Trophoblast cell (in vitro differentiated cells and primary cell): ENCODE measurements at regions not wholly inside any gene's neighbourhood (a gene's known extent, or its start where the extent isn't known, plus 50 kb on each side); places are given as distances from the start of the nearest gene placed in this dataset.

Experiments
- DNase-seq, 2 donors: peaks; one replicate each; pipeline ENCODE4 v3.0.0-alpha.2; 2016
- H2AFZ ChIP-seq: 2 replicates; pipeline ENCODE4 v1.6.1; 2013; ENCODE audit warnings: low read length, moderate library complexity, mild to moderate bottlenecking; ENCODE audit not compliant: insufficient read depth, poor library complexity
- H2AK5ac ChIP-seq: 2 replicates; pipeline ENCODE4 v1.6.1; 2013; ENCODE audit warnings: mild to moderate bottlenecking, low read length
- H2BK120ac ChIP-seq: 2 replicates; pipeline ENCODE4 v1.6.1; 2013; ENCODE audit warnings: low read length, mild to moderate bottlenecking, moderate library complexity; ENCODE audit not compliant: insufficient read depth, poor library complexity
- H2BK12ac ChIP-seq: 2 replicates; pipeline ENCODE4 v1.6.1; 2013; ENCODE audit warnings: mild to moderate bottlenecking, low read length, moderate library complexity
- H2BK5ac ChIP-seq: 2 replicates; pipeline ENCODE4 v1.6.1; 2013; ENCODE audit warnings: low read length, low read depth, moderate library complexity, mild to moderate bottlenecking; ENCODE audit not compliant: poor library complexity
- H3K14ac ChIP-seq: 2 replicates; pipeline ENCODE4 v1.6.1; 2013; ENCODE audit warnings: mild to moderate bottlenecking, low read length
- H3K18ac ChIP-seq: 2 replicates; pipeline ENCODE4 v1.6.1; 2013; ENCODE audit warnings: mild to moderate bottlenecking, low read length
- H3K23ac ChIP-seq: 2 replicates; pipeline ENCODE4 v1.6.1; 2013; ENCODE audit warnings: low read length
- H3K27ac ChIP-seq: 2 replicates; pipeline ENCODE4 v1.5.1; 2013; ENCODE audit warnings: low read depth, mild to moderate bottlenecking, inconsistent platforms, low read length, moderate library complexity
- H3K27me3 ChIP-seq: 2 replicates; pipeline ENCODE4 v1.6.1; 2013; ENCODE audit warnings: inconsistent platforms, mild to moderate bottlenecking, low read length, moderate library complexity; ENCODE audit not compliant: insufficient read depth
- H3K36me3 ChIP-seq, 2 experiments: 1 replicate in 1 of 2; 2 replicates in 1 of 2; pipeline ENCODE4 v1.6.1; 2013; ENCODE audit warnings: low read length in 2 of 2, mild to moderate bottlenecking in 2 of 2, moderate library complexity in 1 of 2; ENCODE audit not compliant: insufficient read depth in 2 of 2, control insufficient read depth in 1 of 2
- H3K4ac ChIP-seq: 2 replicates; pipeline ENCODE4 v1.6.1; 2013; ENCODE audit warnings: low read depth, mild to moderate bottlenecking, low read length, moderate library complexity
- H3K4me1 ChIP-seq, 2 experiments: 1 replicate in 1 of 2; 2 replicates in 1 of 2; pipeline ENCODE4 v1.6.1; 2013; ENCODE audit warnings: low read length in 2 of 2, mild to moderate bottlenecking in 2 of 2, moderate library complexity in 1 of 2; ENCODE audit not compliant: insufficient read depth in 2 of 2, control insufficient read depth in 1 of 2
- H3K4me2 ChIP-seq: 2 replicates; pipeline ENCODE4 v1.6.1; 2013; ENCODE audit warnings: inconsistent platforms, mild to moderate bottlenecking, low read length, moderate library complexity
- H3K4me3 ChIP-seq: 2 replicates; pipeline ENCODE4 v1.5.1; 2013; ENCODE audit warnings: mild to moderate bottlenecking, low read depth, low read length, inconsistent platforms
- H3K79me1 ChIP-seq: one replicate; pipeline ENCODE4 v1.6.1; 2013; ENCODE audit warnings: low read length
- H3K79me2 ChIP-seq: 2 replicates; pipeline ENCODE4 v1.6.1; 2013; ENCODE audit warnings: low read length, mild to moderate bottlenecking; ENCODE audit not compliant: control insufficient read depth, insufficient read depth, poor library complexity
- H3K9ac ChIP-seq: 2 replicates; pipeline ENCODE4 v1.6.1; 2013; ENCODE audit warnings: mild to moderate bottlenecking, low read length
- H3K9me3 ChIP-seq: 2 replicates; pipeline ENCODE4 v1.6.1; 2013; ENCODE audit warnings: low read depth, mild to moderate bottlenecking, control low read depth, inconsistent platforms, low read length; ENCODE audit not compliant: insufficient read depth
- H4K12ac ChIP-seq: 2 replicates; pipeline ENCODE4 v1.6.1; 2013; ENCODE audit warnings: low read depth, mild to moderate bottlenecking, low read length, moderate library complexity
- H4K8ac ChIP-seq: 2 replicates; pipeline ENCODE4 v1.6.1; 2013; ENCODE audit warnings: low read depth, mild to moderate bottlenecking, low read length, moderate library complexity
- H4K91ac ChIP-seq: one replicate; pipeline ENCODE4 v1.6.1; 2013; ENCODE audit warnings: low read depth, mild to moderate bottlenecking, low read length, moderate library complexity
- WGBS: extraction: QIAGEN DNeasy Blood & Tissue Kit; methylation state at CpG from one replicate; pipeline ENCODE4 v1.1.7; 2013; ENCODE audit warnings: missing lambda C conversion rate; ENCODE audit not compliant: insufficient read length, insufficient coverage; ENCODE audit errors: extremely low coverage; 5-methylcytosine and 5-hydroxymethylcytosine counted together

DNA sequence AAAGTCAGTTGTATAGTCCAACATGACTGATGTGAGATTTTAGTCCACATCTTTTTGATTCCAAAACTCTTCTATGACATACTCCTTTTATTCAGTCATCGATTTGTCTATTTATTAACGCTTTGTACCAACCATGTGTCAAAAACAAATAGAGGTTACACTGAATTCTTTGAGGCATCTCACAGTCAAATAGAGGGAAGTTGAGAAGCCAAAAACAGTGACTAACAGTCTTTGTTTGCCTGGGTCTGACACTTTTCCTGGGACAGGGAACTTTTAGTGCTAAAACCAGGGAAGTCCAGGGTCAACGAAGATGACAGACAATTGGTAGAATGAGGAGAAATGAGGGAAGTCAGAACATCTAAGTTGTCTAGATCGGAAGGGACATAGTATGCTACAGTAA lies 169.9 kb upstream of the HS3ST1 start:
- H4K91ac ChIP-seq, result no peak overlapping the region

DNA sequence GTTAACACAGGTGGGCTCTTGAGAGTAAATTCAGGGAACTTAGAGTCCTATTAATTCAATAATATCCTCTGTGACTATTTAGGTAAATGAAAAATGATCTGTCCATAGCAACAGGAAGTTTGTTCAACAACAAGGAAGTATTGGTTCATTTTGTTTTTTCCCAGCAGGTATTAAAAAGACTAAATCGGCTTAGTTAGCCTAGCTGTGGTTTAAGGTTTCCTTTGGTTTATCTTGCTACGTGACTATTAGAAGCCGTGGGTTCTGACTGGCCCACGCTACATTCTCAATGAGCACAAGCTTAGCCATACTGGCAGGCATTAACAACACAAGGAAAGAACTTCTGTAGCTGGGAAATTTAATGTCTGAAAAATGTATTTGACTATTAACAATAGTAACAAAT lies 168.8 kb upstream of the HS3ST1 start:
- no peak overlapping the region for H3K23ac ChIP-seq

More for the DNA sequence above, 169.9 kb upstream of the HS3ST1 start:
- no peak overlapping the region for H2AFZ ChIP-seq
- H3K14ac ChIP-seq, result no peak overlapping the region
- H3K9ac ChIP-seq, result no peak overlapping the region
- WGBS, result no CpG with 5 or more reads among the region's 4 CpGs
- H3K4me1 ChIP-seq, result no peaks in the 10 kb centered on the region
- no peak overlapping the region for H2BK5ac ChIP-seq
- no peak overlapping the region for H4K12ac ChIP-seq
- no peak overlapping the region for H4K8ac ChIP-seq
- no peak overlapping the region for H3K18ac ChIP-seq
- H3K4me3 ChIP-seq, result no peak overlapping the region
- H2AK5ac ChIP-seq, result no peak overlapping the region
- H2BK12ac ChIP-seq, result no peak overlapping the region
- no peaks in the 10 kb centered on the region for H3K79me2 ChIP-seq
- H3K27me3 ChIP-seq, result no peaks in the 10 kb centered on the region
- DNase-seq, result no peak
- no peak overlapping the region for H2BK120ac ChIP-seq
- no peaks in the 10 kb centered on the region for H3K36me3 ChIP-seq
- no peaks in the 10 kb centered on the region for H3K79me1 ChIP-seq
- H3K4me2 ChIP-seq, result no peak overlapping the region
- H3K23ac ChIP-seq, result no peak overlapping the region
- no peak overlapping the region for H3K4ac ChIP-seq
- H3K9me3 ChIP-seq, result no peaks in the 10 kb centered on the region
- no peak overlapping the region for H3K27ac ChIP-seq

DNA sequence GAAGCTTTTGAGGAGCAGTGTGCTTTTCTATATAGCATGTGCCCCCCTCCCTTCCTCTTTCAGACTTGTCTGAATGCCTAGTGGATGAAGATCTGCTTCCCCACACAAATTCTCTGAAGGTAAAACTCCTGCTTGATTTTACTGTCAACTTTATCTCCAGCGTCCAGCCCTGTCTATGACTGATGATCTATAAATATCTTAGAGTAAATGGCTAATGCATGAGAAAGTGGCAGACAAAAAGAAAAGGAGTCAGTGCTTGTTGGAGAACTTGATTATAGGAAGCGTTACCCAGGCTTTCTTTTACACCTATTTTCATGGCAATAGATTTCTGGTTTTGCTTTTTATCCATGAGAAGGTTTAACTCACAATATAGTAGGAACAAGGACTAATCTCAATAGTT lies 168.3 kb upstream of the HS3ST1 start:
- H2BK120ac ChIP-seq, result no peak overlapping the region
- no peak overlapping the region for H3K4me3 ChIP-seq
- H3K14ac ChIP-seq, result no peak overlapping the region
- H4K12ac ChIP-seq, result no peak overlapping the region
- H3K9me3 ChIP-seq, result no peaks in the 10 kb centered on the region
- H3K79me1 ChIP-seq, result no peaks in the 10 kb centered on the region
- H3K23ac ChIP-seq, result no peak overlapping the region
- no peak overlapping the region for H3K18ac ChIP-seq
- no peaks in the 10 kb centered on the region for H3K27me3 ChIP-seq
- H3K4me1 ChIP-seq, result no peaks in the 10 kb centered on the region
- no peak overlapping the region for H4K91ac ChIP-seq
- no peaks in the 10 kb centered on the region for H3K79me2 ChIP-seq
- no peak overlapping the region for H4K8ac ChIP-seq
- no peak overlapping the region for H2BK5ac ChIP-seq
- no peak overlapping the region for H2AFZ ChIP-seq
- no CpG with 5 or more reads among the region's 2 CpGs for WGBS
- no peak overlapping the region for H3K4me2 ChIP-seq
- H3K27ac ChIP-seq, result no peak overlapping the region
- H2BK12ac ChIP-seq, result no peak overlapping the region
- no peak overlapping the region for H2AK5ac ChIP-seq
- no peak for DNase-seq
- H3K36me3 ChIP-seq, result no peaks in the 10 kb centered on the region
- H3K4ac ChIP-seq, result no peak overlapping the region
- H3K9ac ChIP-seq, result no peak overlapping the region

More for the DNA sequence above, 168.8 kb upstream of the HS3ST1 start:
- Histone ChIP-seq H3K4ac (no peak overlapping the region), H3K9ac (no peak overlapping the region), H3K36me3 (no peaks in the 10 kb centered on the region), H2AK5ac (no peak overlapping the region), H3K18ac (no peak overlapping the region), H3K27me3 (no peaks in the 10 kb centered on the region), H4K91ac (no peak overlapping the region), H2BK5ac (no peak overlapping the region), H3K14ac (no peak overlapping the region), H4K8ac (no peak overlapping the region), H4K12ac (no peak overlapping the region), H3K9me3 (no peaks in the 10 kb centered on the region), H3K4me1 (no peaks in the 10 kb centered on the region), H2BK120ac (no peak overlapping the region), H3K79me1 (no peaks in the 10 kb centered on the region), H3K4me2 (no peak overlapping the region), H2BK12ac (no peak overlapping the region), H3K27ac (no peak overlapping the region), H3K4me3 (no peak overlapping the region), H2AFZ (no peak overlapping the region), H3K79me2 (no peaks in the 10 kb centered on the region)
- no peak for DNase-seq
- WGBS, result no CpG with 5 or more reads among the region's 4 CpGs

DNA sequence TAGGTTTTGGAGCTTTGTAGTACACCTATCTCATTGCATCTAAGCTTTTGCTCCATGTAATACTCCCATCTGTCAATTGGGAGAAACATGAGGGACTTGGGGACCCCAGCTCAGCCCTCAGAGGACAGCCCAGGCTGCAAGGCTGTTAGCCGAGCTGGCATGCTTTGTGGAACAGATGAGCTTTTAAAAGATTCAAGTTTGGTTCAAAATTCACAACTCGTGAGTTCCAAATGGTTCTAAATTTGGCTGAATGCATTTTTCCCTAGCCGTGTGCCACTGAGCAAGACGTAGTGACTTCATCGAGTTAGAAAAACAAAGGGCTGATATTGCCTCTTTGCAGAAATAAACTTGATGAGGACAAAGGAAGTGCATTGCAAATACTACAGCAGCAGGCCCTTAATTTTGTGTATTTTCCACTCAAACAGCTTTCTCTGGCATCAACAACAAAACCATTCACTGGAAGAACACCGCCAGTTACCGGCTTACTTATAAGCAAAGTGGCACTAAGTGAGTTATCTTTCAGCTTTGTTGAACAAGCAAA lies 165.0 kb upstream of the HS3ST1 start:
- Histone ChIP-seq H2BK120ac (no peak overlapping the region), H3K9ac (no peak overlapping the region), H3K18ac (no peak overlapping the region), H3K9me3 (no peaks in the 10 kb centered on the region), H3K27me3 (no peaks in the 10 kb centered on the region), H3K4me2 (no peak overlapping the region), H4K12ac (no peak overlapping the region), H3K4me1 (no peaks in the 10 kb centered on the region), H2AK5ac (no peak overlapping the region), H2AFZ (no peak overlapping the region), H4K8ac (no peak overlapping the region), H3K23ac (no peak overlapping the region), H3K14ac (no peak overlapping the region), H3K4me3 (no peak overlapping the region), H3K36me3 (no peaks in the 10 kb centered on the region), H2BK5ac (no peak overlapping the region), H2BK12ac (no peak overlapping the region), H3K4ac (no peak overlapping the region), H3K27ac (no peak overlapping the region), H4K91ac (no peak overlapping the region), H3K79me1 (no peaks in the 10 kb centered on the region), H3K79me2 (no peaks in the 10 kb centered on the region)
- WGBS, result no CpG with 5 or more reads among the region's 7 CpGs
- DNase-seq, result no peak
